ENCODE measurements at regions not wholly inside any gene's neighbourhood (a gene's known extent, or its start where the extent isn't known, plus 50 kb on each side); places are given as distances from the start of the nearest gene placed in this dataset.

GRCh38 chr2:107588181-107588580 lies 238.5 kb upstream of the RGPD4 start:
- Histone ChIP-seq H3K9ac (ENCODE audit: extremely low read depth, insufficient read length, low read length) (no peak overlapping the region), H3K27ac (ENCODE audit: insufficient read length, low read depth, low read length) (no peak overlapping the region), H3K79me1 (ENCODE audit: insufficient read depth, low read depth, low read length, poor library complexity, severe bottlenecking) (no peaks in the 10 kb centered on the region), H3K56ac (ENCODE audit: insufficient read length, low read depth, low read length) (no peak overlapping the region), H2BK20ac (ENCODE audit: low read depth, low read length, poor library complexity, severe bottlenecking) (no peak overlapping the region), H3K4ac (ENCODE audit: low read depth, low read length) (no peak overlapping the region), H3T11ph (ENCODE audit: low read length) (no peak overlapping the region), H2AK5ac (ENCODE audit: insufficient read length, low read length) (no peak overlapping the region), H2BK12ac (ENCODE audit: insufficient read length, low read depth, low read length) (no peak overlapping the region), H3K23ac (ENCODE audit: insufficient read length, low read depth, low read length) (no peak overlapping the region), H4K5ac (ENCODE audit: insufficient read length, low read depth, low read length) (no peak overlapping the region), H2BK120ac (ENCODE audit: low read depth, low read length, poor library complexity, severe bottlenecking) (no peak overlapping the region), H3K9me3 (ENCODE audit: control insufficient read depth, low read depth, low read length) (no peaks in the 10 kb centered on the region), H3K14ac (ENCODE audit: insufficient read depth, low read length) (no peak overlapping the region), H3K4me2 (ENCODE audit: insufficient read depth, insufficient read length, low read length) (no peak overlapping the region), H2BK5ac (ENCODE audit: insufficient read length, low read length) (no peak overlapping the region), H2BK15ac (ENCODE audit: low read depth, low read length) (no peak overlapping the region), H3K18ac (ENCODE audit: insufficient read length, low read depth, low read length) (no peak overlapping the region), H3K4me1 (ENCODE audit: insufficient read depth, low read length) (no peaks in the 10 kb centered on the region), H4K91ac (ENCODE audit: insufficient read length, low read depth, low read length) (no peak overlapping the region), H3K27me3 (ENCODE audit: insufficient read depth, low read length) (no peaks in the 10 kb centered on the region), H3K23me2 (ENCODE audit: insufficient read length, low read depth, low read length, poor library complexity, severe bottlenecking) (no peaks in the 10 kb centered on the region), H2AFZ (ENCODE audit: low read length) (no peak overlapping the region), H4K8ac (replicated peaks; ENCODE audit: insufficient read length, low read depth, low read length) (no peak overlapping the region), H4K20me1 (ENCODE audit: control insufficient read depth, insufficient read depth, insufficient read length) (no peaks in the 10 kb centered on the region), H3K79me2 (ENCODE audit: insufficient read depth, low read length) (no peaks in the 10 kb centered on the region)
- Mint-ChIP-seq H3K4me3 (no peak overlapping the region), H3K27ac (no peak overlapping the region), H3K36me3 (ENCODE audit: insufficient read depth in 1 of 3, low read depth in 3 of 3) (no peaks in the 10 kb centered on the region), H3K4me1 (peaks cover 0 to 2% of the 10 kb centered on the region in 2 experiments; a peak in 1 of 4 replicates), H3K9me3 (no peaks in the 10 kb centered on the region; a peak in 1 of 5 replicates), H3K27me3 (ENCODE audit: low read depth) (no peaks in the 10 kb centered on the region)
- DNase-seq = no peak
- WGBS (ENCODE audit: extremely low coverage, insufficient read length, low lambda C conversion rate) = no CpG with 5 or more reads among the region's 5 CpGs
- TF ChIP-seq CTCF (conservative IDR thresholded peaks at IDR 0.05) = no peak

All from H9 (cell line).